H1 (cell line): ENCODE measurements at regions not wholly inside any gene's neighbourhood (a gene's known extent, or its start where the extent isn't known, plus 50 kb on each side); places are given as distances from the start of the nearest gene placed in this dataset.

Experiments
- CTCF ChIA-PET: fragments of 300-600 bp; sonication (Branson Sonifier 250); formaldehyde crosslinking; loops from one replicate; lab custom pipeline; 2021; ENCODE audit not compliant: partially characterized antibody; lab: Charles Lee
- POLR2A ChIA-PET: fragments of 300-600 bp; sonication (Branson Sonifier 250); formaldehyde crosslinking; loops from one replicate; lab custom pipeline; 2021; ENCODE audit warnings: inconsistent platforms; ENCODE audit not compliant: partially characterized antibody; lab: Charles Lee
- DNase-seq, 2 experiments: peaks; one replicate each; pipeline versions ENCODE4 v3.0.0 to v3.0.0-alpha.2; 2010 to 2022; ENCODE audit warnings: low spot score in 2 of 2, low read depth in 1 of 2, mixed read lengths in 1 of 2
- FAIRE-seq: peaks from 2 replicates; lab custom pipeline; 2011; peaks lifted over from hg19 to GRCh38; lab: Jason Lieb, UNC
- H2AFZ ChIP-seq: 2 replicates; pipeline ENCODE4 v1.8.1; 2012; ENCODE audit warnings: low read length, inconsistent platforms
- H2AK5ac ChIP-seq: 2 replicates; pipeline ENCODE4 v1.6.1; 2013; ENCODE audit warnings: low read depth, low read length
- H2BK120ac ChIP-seq: replicated peaks from 2 replicates; pipeline ENCODE3; 2013; ENCODE audit warnings: low read depth, low read length, inconsistent platforms
- H2BK12ac ChIP-seq: 2 replicates; pipeline ENCODE4 v1.6.1; 2013; ENCODE audit warnings: low read depth, low read length
- H2BK15ac ChIP-seq: 2 replicates; pipeline ENCODE4 v1.6.1; 2013; ENCODE audit warnings: low read length
- H2BK20ac ChIP-seq: 2 replicates; pipeline ENCODE4 v1.6.1; 2013; ENCODE audit warnings: low read length
- H2BK5ac ChIP-seq: 2 replicates; pipeline ENCODE4 v1.6.1; 2013; ENCODE audit warnings: low read depth, low read length
- H3K14ac ChIP-seq: 2 replicates; pipeline ENCODE4 v1.6.1; 2013; ENCODE audit warnings: inconsistent platforms; ENCODE audit not compliant: insufficient read length
- H3K18ac ChIP-seq: 2 replicates; pipeline ENCODE4 v1.6.1; 2013; ENCODE audit warnings: low read length; ENCODE audit errors: extremely low read depth
- H3K23ac ChIP-seq: 2 replicates; pipeline ENCODE4 v1.6.1; 2013; ENCODE audit warnings: inconsistent platforms; ENCODE audit not compliant: insufficient read length
- H3K23me2 ChIP-seq: 2 replicates; pipeline ENCODE4 v1.6.1; 2013; ENCODE audit warnings: low read depth, low read length
- H3K27ac ChIP-seq: 2 replicates; pipeline ENCODE4 v1.6.1; 2011; ENCODE audit warnings: low read depth, low read length, inconsistent platforms
- H3K27me3 ChIP-seq, 4 experiments: replicated peaks in 1 of 4; 1 replicate in 1 of 4; 2 replicates in 3 of 4; pipeline versions ENCODE4 v1.6.1 to v1.8.1; 2011 to 2013; ENCODE audit warnings: low read length in 3 of 4, mild to moderate bottlenecking in 3 of 4, inconsistent platforms in 2 of 4, mixed read lengths in 2 of 4, moderate library complexity in 1 of 4; ENCODE audit not compliant: control insufficient read depth in 3 of 4, insufficient read depth in 3 of 4; ENCODE audit errors: extremely low read depth in 1 of 4
- H3K36me3 ChIP-seq, 4 experiments: 2 replicates each; pipeline versions ENCODE4 v1.6.1 to v1.8.1; 2011 to 2013; ENCODE audit warnings: mild to moderate bottlenecking in 4 of 4, low read length in 3 of 4, moderate library complexity in 2 of 4, control low read depth in 1 of 4, inconsistent platforms in 1 of 4; ENCODE audit not compliant: insufficient read depth in 4 of 4, control insufficient read depth in 2 of 4
- H3K4ac ChIP-seq: replicated peaks from 2 replicates; pipeline ENCODE3; 2013; ENCODE audit warnings: low read length, low read depth, mixed read lengths, inconsistent platforms; ENCODE audit not compliant: insufficient read length
- H3K4me1 ChIP-seq, 4 experiments: replicated peaks in 1 of 4; 1 replicate in 1 of 4; 2 replicates in 3 of 4; pipeline versions ENCODE4 v1.6.1 to v1.8.1; 2011 to 2013; ENCODE audit warnings: low read length in 3 of 4, inconsistent platforms in 2 of 4, mixed read lengths in 1 of 4; ENCODE audit not compliant: insufficient read depth in 4 of 4, control insufficient read depth in 3 of 4
- H3K4me2 ChIP-seq, 2 experiments: 2 replicates each; pipeline versions ENCODE4 v1.6.1 to v1.8.1; 2011 to 2013; ENCODE audit warnings: low read depth in 2 of 2, low read length in 2 of 2, control low read depth in 1 of 2, inconsistent platforms in 1 of 2, mild to moderate bottlenecking in 1 of 2; ENCODE audit not compliant: insufficient read depth in 1 of 2
- H3K4me3 ChIP-seq, 4 experiments: fragments of 200-600, 300-600 bp in 1 of 4; sonication (generic), shearing (Covaris generic), sonication (Bioruptor Twin) in 1 of 4; 2 replicates each; pipeline versions ENCODE4 v1.5.1 to v1.8.1; 2011 to 2016; ENCODE audit warnings: low read length in 4 of 4, low read depth in 3 of 4, control low read depth in 2 of 4, inconsistent platforms in 2 of 4, mild to moderate bottlenecking in 2 of 4, mixed read lengths in 1 of 4, moderate library complexity in 1 of 4; ENCODE audit not compliant: insufficient read depth in 2 of 4; ENCODE audit errors: extremely low read depth in 1 of 4
- H3K56ac ChIP-seq: replicated peaks from 2 replicates; pipeline ENCODE3; 2013; ENCODE audit warnings: low read depth, mild to moderate bottlenecking, mixed read lengths, low read length, inconsistent platforms; ENCODE audit not compliant: insufficient read length
- H3K79me1 ChIP-seq: 2 replicates; pipeline ENCODE4 v1.6.1; 2013; ENCODE audit warnings: low read depth, low read length, control low read depth
- H3K79me2 ChIP-seq, 2 experiments: 2 replicates each; pipeline versions ENCODE4 v1.6.1 to v1.8.1; 2012 to 2013; ENCODE audit warnings: low read length in 2 of 2, mild to moderate bottlenecking in 2 of 2, inconsistent platforms in 1 of 2; ENCODE audit not compliant: insufficient read depth in 2 of 2, control insufficient read depth in 1 of 2
- H3K9ac ChIP-seq, 4 experiments: replicated peaks in 1 of 4; 1 replicate in 1 of 4; 2 replicates in 3 of 4; pipeline versions ENCODE4 v1.6.1 to v1.8.1; 2011 to 2013; ENCODE audit warnings: low read depth in 3 of 4, low read length in 3 of 4, control low read depth in 2 of 4, mild to moderate bottlenecking in 2 of 4, moderate library complexity in 2 of 4, inconsistent platforms in 1 of 4; ENCODE audit errors: extremely low read depth in 1 of 4
- H3K9me3 ChIP-seq, 2 experiments: 2 replicates each; pipeline versions ENCODE4 v1.6.1 to v1.8.1; 2012 to 2013; ENCODE audit warnings: mild to moderate bottlenecking in 2 of 2, moderate library complexity in 2 of 2, control low read depth in 1 of 2, inconsistent platforms in 1 of 2, low read depth in 1 of 2, low read length in 1 of 2, mixed read lengths in 1 of 2; ENCODE audit not compliant: insufficient read depth in 2 of 2
- H4K20me1 ChIP-seq, 2 experiments: replicated peaks in 1 of 2; 2 replicates each; pipeline versions ENCODE3 to v1.8.1; 2011 to 2013; ENCODE audit warnings: inconsistent platforms in 2 of 2, low read length in 2 of 2, mild to moderate bottlenecking in 1 of 2; ENCODE audit not compliant: insufficient read depth in 2 of 2, control insufficient read depth in 1 of 2
- H4K5ac ChIP-seq: 2 replicates; pipeline ENCODE4 v1.6.1; 2013; ENCODE audit warnings: low read length, low read depth, mixed read lengths, inconsistent platforms; ENCODE audit not compliant: insufficient read length
- H4K8ac ChIP-seq: 2 replicates; pipeline ENCODE4 v1.8.0; 2013; ENCODE audit warnings: mild to moderate bottlenecking, moderate library complexity, low read length, inconsistent platforms; ENCODE audit not compliant: insufficient read depth; ENCODE audit errors: extremely low read depth
- H4K91ac ChIP-seq: replicated peaks from 2 replicates; pipeline ENCODE3; 2013; ENCODE audit warnings: low read length, mixed read lengths, inconsistent platforms; ENCODE audit not compliant: insufficient read length
- BACH1 ChIP-seq: IDR thresholded peaks from 2 replicates; pipeline ENCODE4 v1.6.1; 2012; ENCODE audit warnings: low read length, improper control_type of control experiment
- CBX5 ChIP-seq: fragments of 300-800, 300-1000 bp; sonication (generic); IDR thresholded peaks from 2 replicates; pipeline ENCODE4 v1.7.1; 2016; ENCODE audit warnings: antibody characterized with exemption, low read length, low read depth
- CTBP2 ChIP-seq: IDR thresholded peaks from 2 replicates; pipeline ENCODE4 v1.7.0; 2011; ENCODE audit warnings: borderline replicate concordance, mild to moderate bottlenecking, moderate library complexity, mixed read lengths, low read length; ENCODE audit not compliant: insufficient read depth, insufficient read length
- EZH2 ChIP-seq: fragments of 200-600 bp; sonication (generic); IDR thresholded peaks from 2 replicates; pipeline ENCODE4 v1.7.1; 2012; ENCODE audit warnings: low read depth, mild to moderate bottlenecking, moderate library complexity, low read length, inconsistent platforms; ENCODE audit not compliant: severe bottlenecking
- GABPA ChIP-seq: IDR thresholded peaks from 2 replicates; pipeline ENCODE4 v1.6.1; 2011; ENCODE audit warnings: mild to moderate bottlenecking, low read length, moderate library complexity, borderline replicate concordance; ENCODE audit not compliant: insufficient read depth
- MAFK ChIP-seq: IDR thresholded peaks from 2 replicates; pipeline ENCODE4 v1.6.1; 2012; ENCODE audit warnings: low read depth, mild to moderate bottlenecking, improper control_type of control experiment, low read length
- MAX ChIP-seq: IDR thresholded peaks from 2 replicates; pipeline ENCODE4 v1.6.1; 2012; ENCODE audit warnings: inconsistent platforms
- NANOG ChIP-seq: IDR thresholded peaks from 2 replicates; pipeline ENCODE4 v1.6.1; 2011; ENCODE audit warnings: low read length, low read depth, mild to moderate bottlenecking, inconsistent platforms; ENCODE audit not compliant: insufficient read depth, poor library complexity, severe bottlenecking
- SIX5 ChIP-seq: IDR thresholded peaks from 2 replicates; pipeline ENCODE4 v1.6.1; 2011; ENCODE audit warnings: mild to moderate bottlenecking, low read depth, low read length
- SP2 ChIP-seq: IDR thresholded peaks from 2 replicates; pipeline ENCODE4 v1.6.1; 2012; ENCODE audit warnings: mild to moderate bottlenecking, low read length, inconsistent platforms
- SP4 ChIP-seq: IDR thresholded peaks from 2 replicates; pipeline ENCODE4 v1.6.1; 2012; ENCODE audit warnings: low read length, inconsistent platforms
- TCF12 ChIP-seq: IDR thresholded peaks from 2 replicates; pipeline ENCODE4 v1.6.1; 2011; ENCODE audit warnings: low read depth, mild to moderate bottlenecking, low read length
- ZNF274 ChIP-seq: IDR thresholded peaks from 2 replicates; pipeline ENCODE4 v1.7.0; 2012; ENCODE audit warnings: low read length, borderline replicate concordance; ENCODE audit errors: extremely low read depth
- WGBS, 2 experiments: shearing (Covaris generic) in 1 of 2; methylation state at CpG; one replicate each; pipeline versions ENCODE4 v1.1.6 to v1.1.7; 2013 to 2015; ENCODE audit warnings: low lambda C conversion rate in 2 of 2, mixed read lengths in 2 of 2, inconsistent platforms in 1 of 2, low coverage in 1 of 2, missing lambda C conversion rate in 1 of 2; ENCODE audit not compliant: insufficient replicate concordance in 2 of 2, insufficient coverage in 1 of 2, insufficient read length in 1 of 2; ENCODE audit errors: extremely low coverage in 1 of 2, missing lambda C conversion rate in 1 of 2; 5-methylcytosine and 5-hydroxymethylcytosine counted together

DNA sequence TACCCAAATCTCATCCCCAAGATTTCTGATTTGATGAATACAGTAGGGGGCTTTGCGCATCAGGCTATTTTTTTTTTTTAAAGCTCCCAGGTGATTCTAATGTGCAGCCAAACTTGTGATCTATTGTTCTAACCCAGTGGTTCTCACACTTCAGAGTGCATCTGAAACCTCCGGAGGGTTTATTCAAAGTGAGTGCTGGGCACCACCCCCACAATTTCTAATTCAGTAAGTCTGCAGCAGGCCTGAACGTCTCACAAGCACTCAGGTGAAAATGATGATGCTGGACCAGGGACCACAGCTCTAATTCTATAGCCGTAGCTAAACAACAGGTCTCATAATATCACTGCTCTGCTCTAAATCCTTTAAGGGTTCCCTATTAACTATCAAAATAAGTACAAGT, 211.4 kb downstream of the FMR1NB start:
- no peak overlapping the region for H3K4ac ChIP-seq
- H2AFZ ChIP-seq = no peak overlapping the region
- H3K56ac ChIP-seq = no peak overlapping the region
- ChIA-PET POLR2A (no interaction called here), CTCF (interaction anchor here (0.7 to 1.0 kb wide), 2 partner anchors 11 to 139 kb away, joined by 3 read pairs; no protein-coding TSS in a partner anchor)
- 79% methylated on average over 4 of the region's 4 CpGs; no CpG with 5 or more reads in 1 of the 2 experiments for WGBS, 2 experiments
- no peak overlapping the region for H3K23ac ChIP-seq
- DNase-seq (no peak), FAIRE-seq (no peak)
- H3K9ac ChIP-seq = no peak overlapping the region
- H3K79me1 ChIP-seq = no peaks in the 10 kb centered on the region
- H3K14ac ChIP-seq = no peak overlapping the region
- no peaks in the 10 kb centered on the region for H3K23me2 ChIP-seq
- H3K79me2 ChIP-seq = no peaks in the 10 kb centered on the region
- no peaks in the 10 kb centered on the region for H3K9me3 ChIP-seq
- H4K8ac ChIP-seq = no peak overlapping the region
- H3K27me3 ChIP-seq = no peaks in the 10 kb centered on the region
- H2BK15ac ChIP-seq = no peak overlapping the region
- no peak overlapping the region for H2BK20ac ChIP-seq
- no peak overlapping the region for H3K4me3 ChIP-seq
- no peak overlapping the region for H2BK5ac ChIP-seq
- H3K27ac ChIP-seq = no peak overlapping the region
- H3K4me1 ChIP-seq = no peaks in the 10 kb centered on the region
- no peak overlapping the region for H2AK5ac ChIP-seq
- no peaks in the 10 kb centered on the region for H3K36me3 ChIP-seq
- no peak overlapping the region for H2BK12ac ChIP-seq
- no peaks in the 10 kb centered on the region for H4K20me1 ChIP-seq
- H4K5ac ChIP-seq = no peak overlapping the region
- H4K91ac ChIP-seq = no peak overlapping the region
- no peak overlapping the region for H3K18ac ChIP-seq
- H3K4me2 ChIP-seq = no peak overlapping the region
- H2BK120ac ChIP-seq = no peak overlapping the region
- TF ChIP-seq CTBP2 (no peak), SP2 (no peak), EZH2 (no peak), NANOG (no peak), MAX (no peak), MAFK (no peak), SIX5 (no peak), CBX5 (no peak), TCF12 (no peak), BACH1 (no peak), SP4 (no peak), ZNF274 (no peak), GABPA (no peak)
